Omental fat pad (tissue), 3 donors: ENCODE measurements at regions not wholly inside any gene's neighbourhood (a gene's known extent, or its start where the extent isn't known, plus 50 kb on each side); places are given as distances from the start of the nearest gene placed in this dataset.

Source experiments
- ATAC-seq: fragments of 150-250 bp; one replicate; pipeline ENCODE4 v1.9.1; 2016; ENCODE audit warnings: mild to moderate bottlenecking, moderate library complexity; ENCODE audit not compliant: low FRiP score
- DNase-seq: peaks from one replicate; pipeline ENCODE4 v3.0.0-alpha.2; 2019; ENCODE audit warnings: low spot score
- TF ChIP-seq, protein P1 (sequence below), 3 donors: fragments of 450-650 bp; IDR thresholded peaks; one replicate each; pipeline ENCODE4 v1.5.1; 2016 to 2017; ENCODE audit warnings: antibody characterized with exemption in 3 of 3, mild to moderate bottlenecking in 3 of 3, moderate library complexity in 2 of 3

DNA sequence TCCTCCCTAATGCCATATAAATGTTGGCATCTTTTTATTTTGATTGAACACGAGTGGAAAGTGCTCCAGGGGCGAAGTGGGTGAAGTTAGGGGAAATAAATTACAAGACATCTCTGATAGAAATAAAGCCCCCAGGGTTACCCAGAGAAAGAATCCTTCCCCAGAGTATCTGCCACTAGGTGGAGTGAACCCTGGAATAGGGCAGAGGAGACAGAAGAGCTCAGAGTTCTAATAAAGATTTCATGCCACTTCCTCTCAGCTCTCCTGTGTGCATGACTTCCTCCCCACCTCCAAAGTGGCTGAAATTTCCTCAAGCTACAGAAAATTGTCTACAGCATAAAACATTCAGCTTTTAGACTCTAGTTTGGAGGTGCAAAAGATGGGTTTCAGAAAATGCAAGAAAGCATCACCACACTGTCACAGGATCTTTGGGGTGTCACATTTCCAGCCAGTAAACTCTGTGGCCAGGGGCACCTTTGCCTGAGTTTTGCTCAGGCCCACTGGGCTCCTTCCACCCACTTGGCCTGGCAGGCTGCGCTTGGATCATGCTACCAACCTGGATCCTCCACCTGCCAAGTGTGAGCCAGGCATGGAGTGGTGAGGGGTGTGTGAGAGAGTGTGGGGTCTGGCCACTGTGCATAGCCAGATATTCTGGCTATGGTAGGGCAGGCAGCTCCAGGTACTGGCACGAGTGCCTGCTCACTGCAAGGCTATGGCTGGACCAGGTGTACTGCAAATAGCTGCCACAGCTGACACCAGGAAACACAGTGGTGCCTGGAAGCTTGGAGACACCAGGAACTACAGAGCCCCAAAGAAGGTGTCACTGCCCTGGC lies 208.8 kb upstream of the USP25 start:
- no peak for DNase-seq
- no peak for ATAC-seq
- TF ChIP-seq, protein P1, sequence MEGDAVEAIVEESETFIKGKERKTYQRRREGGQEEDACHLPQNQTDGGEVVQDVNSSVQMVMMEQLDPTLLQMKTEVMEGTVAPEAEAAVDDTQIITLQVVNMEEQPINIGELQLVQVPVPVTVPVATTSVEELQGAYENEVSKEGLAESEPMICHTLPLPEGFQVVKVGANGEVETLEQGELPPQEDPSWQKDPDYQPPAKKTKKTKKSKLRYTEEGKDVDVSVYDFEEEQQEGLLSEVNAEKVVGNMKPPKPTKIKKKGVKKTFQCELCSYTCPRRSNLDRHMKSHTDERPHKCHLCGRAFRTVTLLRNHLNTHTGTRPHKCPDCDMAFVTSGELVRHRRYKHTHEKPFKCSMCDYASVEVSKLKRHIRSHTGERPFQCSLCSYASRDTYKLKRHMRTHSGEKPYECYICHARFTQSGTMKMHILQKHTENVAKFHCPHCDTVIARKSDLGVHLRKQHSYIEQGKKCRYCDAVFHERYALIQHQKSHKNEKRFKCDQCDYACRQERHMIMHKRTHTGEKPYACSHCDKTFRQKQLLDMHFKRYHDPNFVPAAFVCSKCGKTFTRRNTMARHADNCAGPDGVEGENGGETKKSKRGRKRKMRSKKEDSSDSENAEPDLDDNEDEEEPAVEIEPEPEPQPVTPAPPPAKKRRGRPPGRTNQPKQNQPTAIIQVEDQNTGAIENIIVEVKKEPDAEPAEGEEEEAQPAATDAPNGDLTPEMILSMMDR (IDR thresholded peaks at IDR 0.05) = no peak

DNA sequence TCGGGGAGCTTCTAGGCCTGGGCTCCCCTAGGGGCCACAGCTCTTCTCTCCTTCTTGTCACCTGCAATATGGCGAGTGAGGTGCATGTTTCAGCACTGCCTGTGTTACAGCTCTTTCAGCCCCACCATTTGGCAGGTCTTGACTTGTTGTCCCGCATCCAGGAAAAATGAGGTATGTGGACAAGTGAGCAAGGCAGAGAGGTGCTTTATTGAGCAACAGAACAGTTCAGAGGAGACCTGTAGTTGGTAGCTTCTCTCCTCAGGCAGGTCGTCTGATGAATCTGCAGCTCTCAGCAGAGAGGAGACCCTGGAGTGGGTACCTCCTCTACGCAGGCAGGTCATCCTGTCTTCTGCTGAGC lies 208.2 kb upstream of the USP25 start:
- ATAC-seq (no peak), DNase-seq (no peak)
- TF ChIP-seq, protein P1 (IDR thresholded peaks at IDR 0.05) = no peak

GRCh38 chr21:15522148-15522547 lies 207.6 kb upstream of the USP25 start:
- no peak for DNase-seq
- no peak for ATAC-seq
- TF ChIP-seq, protein P1 (IDR thresholded peaks at IDR 0.05) = no peak

DNA sequence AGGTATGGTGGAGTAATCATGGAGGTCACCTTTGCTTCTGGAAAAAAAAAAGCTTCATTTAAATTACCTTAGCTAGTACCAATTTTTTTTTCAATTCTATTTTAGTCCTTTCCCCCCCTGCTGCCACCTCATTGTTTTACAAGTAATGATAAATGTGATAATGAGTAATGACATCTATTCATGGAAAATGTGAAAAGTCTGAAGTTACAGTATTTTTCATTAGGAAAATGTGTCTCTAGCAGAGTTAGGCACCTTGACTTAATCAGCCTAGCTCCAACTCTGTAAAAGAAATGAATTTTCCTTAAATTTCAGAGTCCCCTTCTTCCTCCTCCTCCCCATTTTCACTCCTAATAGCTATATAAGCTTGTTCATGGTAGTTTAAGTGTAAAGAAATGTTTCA lies 204.9 kb upstream of the USP25 start:
- ATAC-seq (no peak), DNase-seq (no peak)
- TF ChIP-seq, protein P1 (IDR thresholded peaks at IDR 0.05) = no peak

- DNase-seq = no peak
- ATAC-seq = no peak
- TF ChIP-seq, protein P1 (IDR thresholded peaks at IDR 0.05) = no peak
Observed at GRCh38 chr21:15526798-15527197, 203.0 kb upstream of the USP25 start.

GRCh38 chr21:15528346-15528745 lies 201.4 kb upstream of the USP25 start:
- TF ChIP-seq, protein P1 (IDR thresholded peaks at IDR 0.05) = no peak
- ATAC-seq (no peak), DNase-seq (no peak)

- DNase-seq (no peak), ATAC-seq (no peak)
- TF ChIP-seq, protein P1 (IDR thresholded peaks at IDR 0.05) = no peak
Observed at GRCh38 chr21:15531986-15532385, 197.8 kb upstream of the USP25 start.
